SK-N-SH treated with all-trans-retinoic acid at 6 μM for 48 hours (cell line): ENCODE measurements at regions not wholly inside any gene's neighbourhood (a gene's known extent, or its start where the extent isn't known, plus 50 kb on each side); places are given as distances from the start of the nearest gene placed in this dataset.

Experiments used
- ATAC-seq: fragments of 200-7000 bp; cut with Tn5 transposase; 3 replicates; pipeline ENCODE4 v1.9.1; 2020; ENCODE audit warnings: mild to moderate bottlenecking, moderate library complexity
- ARNTL ChIP-seq: fragments of 450-650 bp; formaldehyde crosslinking; IDR thresholded peaks from 2 replicates; pipeline ENCODE4 v1.5.0; 2020; ENCODE audit warnings: low read depth, mild to moderate bottlenecking, moderate library complexity, borderline replicate concordance
- BACH2 ChIP-seq: fragments of 250-450 bp; sonication (Bioruptor Pico); IDR thresholded peaks from 2 replicates; pipeline ENCODE4 v1.9.0; 2021; ENCODE audit warnings: mild to moderate bottlenecking, borderline replicate concordance
- CSDC2 ChIP-seq: fragments of 250-450 bp; sonication (Bioruptor Pico); IDR thresholded peaks from 2 replicates; pipeline ENCODE4 v1.5.0; 2020; ENCODE audit warnings: mild to moderate bottlenecking, moderate library complexity
- ESRRG ChIP-seq: fragments of 250-450 bp; sonication (Bioruptor Pico); IDR thresholded peaks from 2 replicates; pipeline ENCODE4 v1.6.1; 2021; ENCODE audit warnings: mild to moderate bottlenecking
- GLIS3 ChIP-seq: fragments of 250-450 bp; sonication (Bioruptor Pico); IDR thresholded peaks from 2 replicates; pipeline ENCODE4 v1.5.0; 2020; ENCODE audit warnings: mild to moderate bottlenecking, moderate library complexity
- ISL1 ChIP-seq: fragments of 250-450 bp; sonication (Bioruptor Pico); IDR thresholded peaks from 2 replicates; pipeline ENCODE4 v2.1.2; 2022; ENCODE audit warnings: mild to moderate bottlenecking, moderate library complexity
- OSR1 ChIP-seq: fragments of 250-450 bp; sonication (Bioruptor Pico); IDR thresholded peaks from 2 replicates; pipeline ENCODE4 v1.8.0; 2022; ENCODE audit warnings: moderate library complexity, mild to moderate bottlenecking, inconsistent platforms
- RARB ChIP-seq: fragments of 250-450 bp; sonication (Bioruptor Pico); IDR thresholded peaks from 2 replicates; pipeline ENCODE4 v1.8.0; 2021; ENCODE audit warnings: mild to moderate bottlenecking, moderate library complexity
- SNAI2 ChIP-seq: fragments of 250-450 bp; sonication (Bioruptor Pico); IDR thresholded peaks from 2 replicates; pipeline ENCODE4 v1.5.0; 2020; ENCODE audit warnings: mild to moderate bottlenecking, moderate library complexity
- TCF4 ChIP-seq: fragments of 250-450 bp; sonication (Bioruptor Pico); IDR thresholded peaks from 2 replicates; pipeline ENCODE4 v1.8.0; 2021; ENCODE audit warnings: mild to moderate bottlenecking, moderate library complexity, borderline replicate concordance
- ZC3H10 ChIP-seq: fragments of 250-450 bp; sonication (Bioruptor Pico); IDR thresholded peaks from 2 replicates; pipeline ENCODE4 v1.5.1; 2021; ENCODE audit warnings: mild to moderate bottlenecking, moderate library complexity
- ZFP30 ChIP-seq: fragments of 450-650 bp; formaldehyde crosslinking; IDR thresholded peaks from 2 replicates; pipeline ENCODE4 v1.5.0; 2022; ENCODE audit warnings: mild to moderate bottlenecking, moderate library complexity
- ZNF565 ChIP-seq: fragments of 450-650 bp; formaldehyde crosslinking; conservative IDR thresholded peaks from 2 replicates; pipeline ENCODE4 v1.5.0; 2020; ENCODE audit warnings: low read depth, mild to moderate bottlenecking, moderate library complexity
- ZNF70 ChIP-seq: fragments of 450-650 bp; formaldehyde crosslinking; IDR thresholded peaks from 2 replicates; pipeline ENCODE4 v1.5.0; 2020; ENCODE audit warnings: mild to moderate bottlenecking, moderate library complexity
- TF ChIP-seq, protein P1 (sequence below): fragments of 250-450 bp; sonication (Bioruptor Pico); IDR thresholded peaks from 2 replicates; pipeline ENCODE4 v1.8.0; 2021; ENCODE audit warnings: low read depth, mild to moderate bottlenecking, moderate library complexity, borderline replicate concordance
- TF ChIP-seq, protein P2 (sequence below): fragments of 250-450 bp; sonication (Bioruptor Pico); IDR thresholded peaks from 2 replicates; pipeline ENCODE4 v1.8.0; 2020; ENCODE audit warnings: mild to moderate bottlenecking, moderate library complexity, borderline replicate concordance
- TF ChIP-seq, protein P3 (sequence below): fragments of 250-450 bp; sonication (Bioruptor Pico); IDR thresholded peaks from 2 replicates; pipeline ENCODE4 v1.5.1; 2021; ENCODE audit warnings: mild to moderate bottlenecking, moderate library complexity

DNA sequence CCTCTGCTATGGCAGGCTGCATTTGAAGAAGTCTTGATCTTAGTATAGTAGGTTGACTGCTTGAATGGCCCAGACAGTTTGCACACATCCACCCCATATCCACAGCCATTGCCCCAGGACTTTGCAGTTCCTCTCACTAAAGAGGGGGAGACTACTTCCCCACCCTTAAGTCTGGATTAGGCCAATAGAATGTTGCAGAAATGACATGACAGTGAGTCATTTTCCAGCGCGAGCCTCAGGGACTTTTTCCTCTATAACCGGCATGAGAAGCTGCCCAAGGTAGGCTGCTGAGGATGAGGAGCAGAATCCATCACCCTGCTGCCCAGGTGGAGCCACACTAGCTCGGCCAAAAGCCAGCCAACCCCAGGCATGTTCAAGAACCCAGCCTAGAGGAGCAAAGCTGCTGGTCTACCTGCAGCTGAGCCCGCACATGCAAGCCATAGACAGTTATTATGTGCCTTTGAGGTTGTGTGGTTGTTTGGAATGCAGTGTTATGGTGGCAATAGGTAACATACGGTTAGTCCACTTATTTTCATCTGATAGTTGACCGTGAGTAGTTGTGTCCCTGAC is 113.9 kb downstream of the TLE3 start:
- no peak for TF ChIP-seq OSR1 (CRISPR knock-in tag)
- no peak for ATAC-seq

DNA sequence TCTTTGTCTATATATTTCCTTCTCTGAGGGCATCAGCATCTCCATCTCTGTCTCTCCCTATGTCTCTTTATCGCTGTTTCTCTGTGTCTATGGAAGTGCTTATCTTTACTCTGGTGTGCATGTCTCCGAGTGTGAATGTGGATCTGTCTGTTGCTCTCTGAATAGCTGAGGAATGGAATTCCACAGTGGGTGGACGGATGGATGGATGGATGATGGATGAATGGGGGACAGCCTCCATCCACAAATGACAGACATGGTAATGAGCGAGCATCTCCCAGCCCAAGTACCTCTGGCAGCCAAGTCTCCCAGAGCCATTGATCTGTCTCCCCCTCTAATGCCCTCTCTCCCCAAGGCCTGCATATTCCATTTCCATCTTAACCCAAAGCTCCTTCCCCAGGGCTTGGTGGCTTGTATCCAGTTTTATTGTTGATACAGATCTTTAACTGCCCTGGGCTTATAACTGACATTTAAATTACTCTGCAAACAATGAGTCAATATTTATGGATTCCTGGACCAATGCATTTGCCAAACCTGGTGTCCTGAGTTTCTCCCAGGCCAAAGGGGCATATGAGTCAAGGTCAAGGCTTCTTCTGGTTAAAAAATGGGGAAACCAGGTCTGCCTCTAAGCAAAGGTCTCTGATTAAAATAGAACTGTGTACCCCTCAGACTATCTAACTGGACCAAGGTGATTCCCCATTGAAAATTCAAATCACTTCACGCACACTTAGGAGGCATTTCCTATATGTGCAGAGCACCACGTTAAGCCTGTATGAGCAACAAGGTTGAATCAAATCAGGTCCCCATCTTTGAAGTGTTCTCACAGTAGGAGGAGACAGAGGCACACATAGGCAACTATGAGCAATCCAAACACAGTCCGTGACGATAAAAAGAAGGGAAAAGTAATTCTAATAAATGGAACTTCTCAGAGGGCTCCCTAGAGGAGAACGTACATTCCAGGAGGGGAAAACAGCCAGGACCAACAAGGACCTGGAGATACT is 109.9 kb downstream of the TLE3 start:
- ATAC-seq: no peak

DNA sequence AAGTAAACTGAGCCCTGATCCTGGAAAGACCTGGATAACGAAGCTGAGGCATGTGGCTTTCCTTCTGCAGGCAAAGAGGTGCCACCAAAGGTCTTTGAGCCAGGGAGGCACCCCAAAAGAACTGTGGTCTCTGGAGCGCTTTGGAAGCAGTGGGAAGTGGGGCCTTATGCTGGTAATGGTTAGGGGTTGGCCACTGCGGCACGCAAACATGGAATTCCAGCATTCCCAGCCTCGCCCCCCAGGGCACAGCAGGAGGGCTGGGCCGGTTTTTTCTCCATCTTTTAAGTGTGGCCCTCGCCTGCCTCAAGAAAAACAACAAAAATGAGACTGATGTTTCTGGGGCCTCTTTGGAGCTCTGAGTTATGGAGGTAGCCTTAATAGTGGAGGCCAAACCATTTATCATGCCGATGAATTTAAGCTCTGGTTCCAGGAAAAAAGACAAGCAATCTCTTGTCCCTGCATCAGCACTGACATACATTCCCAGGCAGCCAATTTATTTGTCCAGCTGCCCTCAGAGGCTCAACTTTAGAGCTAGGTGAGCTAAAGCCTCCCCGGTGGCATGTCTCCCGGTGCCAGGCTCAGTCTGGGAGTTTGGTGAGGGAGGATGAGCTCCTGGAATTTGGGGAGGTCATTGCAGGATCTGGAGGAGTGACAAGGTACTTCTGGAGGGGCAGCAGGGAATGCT is 109.0 kb downstream of the TLE3 start:
- TF ChIP-seq SNAI2 (CRISPR knock-in tag) (no peak), ZNF565 (CRISPR knock-in tag) (no peak), ESRRG (CRISPR knock-in tag) (no peak), CSDC2 (CRISPR knock-in tag) (no peak), TCF4 (CRISPR knock-in tag) (no peak), RARB (CRISPR knock-in tag) (no peak), ISL1 (CRISPR knock-in tag) (no peak), ZC3H10 (CRISPR knock-in tag) (no peak), OSR1 (CRISPR knock-in tag) (no peak), ARNTL (CRISPR knock-in tag) (no peak)
- TF ChIP-seq, protein P1, sequence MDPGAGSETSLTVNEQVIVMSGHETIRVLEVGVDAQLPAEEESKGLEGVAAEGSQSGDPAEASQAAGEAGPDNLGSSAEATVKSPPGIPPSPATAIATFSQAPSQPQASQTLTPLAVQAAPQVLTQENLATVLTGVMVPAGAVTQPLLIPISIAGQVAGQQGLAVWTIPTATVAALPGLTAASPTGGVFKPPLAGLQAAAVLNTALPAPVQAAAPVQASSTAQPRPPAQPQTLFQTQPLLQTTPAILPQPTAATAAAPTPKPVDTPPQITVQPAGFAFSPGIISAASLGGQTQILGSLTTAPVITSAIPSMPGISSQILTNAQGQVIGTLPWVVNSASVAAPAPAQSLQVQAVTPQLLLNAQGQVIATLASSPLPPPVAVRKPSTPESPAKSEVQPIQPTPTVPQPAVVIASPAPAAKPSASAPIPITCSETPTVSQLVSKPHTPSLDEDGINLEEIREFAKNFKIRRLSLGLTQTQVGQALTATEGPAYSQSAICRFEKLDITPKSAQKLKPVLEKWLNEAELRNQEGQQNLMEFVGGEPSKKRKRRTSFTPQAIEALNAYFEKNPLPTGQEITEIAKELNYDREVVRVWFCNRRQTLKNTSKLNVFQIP (CRISPR knock-in tag): no peak
- TF ChIP-seq, protein P2, sequence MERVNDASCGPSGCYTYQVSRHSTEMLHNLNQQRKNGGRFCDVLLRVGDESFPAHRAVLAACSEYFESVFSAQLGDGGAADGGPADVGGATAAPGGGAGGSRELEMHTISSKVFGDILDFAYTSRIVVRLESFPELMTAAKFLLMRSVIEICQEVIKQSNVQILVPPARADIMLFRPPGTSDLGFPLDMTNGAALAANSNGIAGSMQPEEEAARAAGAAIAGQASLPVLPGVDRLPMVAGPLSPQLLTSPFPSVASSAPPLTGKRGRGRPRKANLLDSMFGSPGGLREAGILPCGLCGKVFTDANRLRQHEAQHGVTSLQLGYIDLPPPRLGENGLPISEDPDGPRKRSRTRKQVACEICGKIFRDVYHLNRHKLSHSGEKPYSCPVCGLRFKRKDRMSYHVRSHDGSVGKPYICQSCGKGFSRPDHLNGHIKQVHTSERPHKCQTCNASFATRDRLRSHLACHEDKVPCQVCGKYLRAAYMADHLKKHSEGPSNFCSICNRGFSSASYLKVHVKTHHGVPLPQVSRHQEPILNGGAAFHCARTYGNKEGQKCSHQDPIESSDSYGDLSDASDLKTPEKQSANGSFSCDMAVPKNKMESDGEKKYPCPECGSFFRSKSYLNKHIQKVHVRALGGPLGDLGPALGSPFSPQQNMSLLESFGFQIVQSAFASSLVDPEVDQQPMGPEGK (CRISPR knock-in tag): no peak
- ATAC-seq: no peak

More for the DNA sequence above, 109.9 kb downstream of the TLE3 start:
- no peak for TF ChIP-seq ZNF70

DNA sequence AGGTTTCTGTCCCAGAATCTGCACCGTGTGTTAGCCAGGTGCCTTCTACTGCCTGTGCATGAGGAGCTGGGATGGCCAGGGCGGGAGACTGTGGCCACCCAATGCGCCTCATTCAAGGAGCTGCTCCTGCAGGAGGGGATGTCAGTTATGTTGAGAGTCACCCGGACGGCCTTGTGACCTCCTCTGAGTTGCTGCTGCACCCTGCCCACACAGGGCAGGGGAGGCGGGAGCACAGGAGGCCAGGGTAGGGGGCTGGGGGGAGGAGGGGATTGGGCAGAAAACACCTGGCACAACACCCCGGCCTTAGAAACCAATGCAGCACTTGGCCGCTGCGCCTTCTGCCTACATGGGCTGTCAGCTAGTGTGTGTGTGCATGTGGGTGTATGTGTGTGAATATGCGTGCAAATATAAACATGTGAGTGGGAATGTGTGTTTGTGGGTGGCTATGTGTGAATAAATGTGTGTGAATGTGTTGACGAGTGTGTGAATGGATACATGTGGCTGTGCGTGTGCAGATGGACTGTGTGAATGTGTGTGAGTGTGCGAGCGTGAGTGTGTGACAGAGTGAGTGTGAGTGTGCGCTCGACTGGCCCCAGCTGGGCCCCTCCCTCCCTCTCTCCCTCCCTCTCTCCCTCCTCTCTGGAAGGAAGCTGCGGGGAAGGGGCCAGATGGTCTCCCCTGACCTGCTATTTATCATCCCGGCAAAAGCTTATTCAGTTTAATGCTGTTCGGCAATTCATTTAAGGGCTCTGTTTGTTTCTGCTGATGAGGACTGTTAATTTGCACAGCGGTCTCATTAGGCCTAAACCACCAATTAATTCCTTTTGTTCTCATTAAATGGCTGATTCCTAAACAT is 106.9 kb downstream of the TLE3 start:
- TF ChIP-seq, protein P3, sequence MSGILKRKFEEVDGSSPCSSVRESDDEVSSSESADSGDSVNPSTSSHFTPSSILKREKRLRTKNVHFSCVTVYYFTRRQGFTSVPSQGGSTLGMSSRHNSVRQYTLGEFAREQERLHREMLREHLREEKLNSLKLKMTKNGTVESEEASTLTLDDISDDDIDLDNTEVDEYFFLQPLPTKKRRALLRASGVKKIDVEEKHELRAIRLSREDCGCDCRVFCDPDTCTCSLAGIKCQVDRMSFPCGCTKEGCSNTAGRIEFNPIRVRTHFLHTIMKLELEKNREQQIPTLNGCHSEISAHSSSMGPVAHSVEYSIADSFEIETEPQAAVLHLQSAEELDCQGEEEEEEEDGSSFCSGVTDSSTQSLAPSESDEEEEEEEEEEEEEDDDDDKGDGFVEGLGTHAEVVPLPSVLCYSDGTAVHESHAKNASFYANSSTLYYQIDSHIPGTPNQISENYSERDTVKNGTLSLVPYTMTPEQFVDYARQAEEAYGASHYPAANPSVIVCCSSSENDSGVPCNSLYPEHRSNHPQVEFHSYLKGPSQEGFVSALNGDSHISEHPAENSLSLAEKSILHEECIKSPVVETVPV (CRISPR knock-in tag): no peak
- TF ChIP-seq RARB (CRISPR knock-in tag): no peak
- TF ChIP-seq GLIS3 (CRISPR knock-in tag): no peak
- TF ChIP-seq BACH2 (CRISPR knock-in tag): no peak
- TF ChIP-seq, protein P2 (CRISPR knock-in tag): no peak
- no peak for TF ChIP-seq SNAI2 (CRISPR knock-in tag)
- no peak for TF ChIP-seq ZFP30 (CRISPR knock-in tag)
- TF ChIP-seq ESRRG (CRISPR knock-in tag): no peak
- TF ChIP-seq ISL1 (CRISPR knock-in tag): no peak
- TF ChIP-seq ZNF565 (CRISPR knock-in tag): no peak
- no peak for TF ChIP-seq CSDC2 (CRISPR knock-in tag)
- no peak for TF ChIP-seq OSR1 (CRISPR knock-in tag)

More for the DNA sequence above, 106.9 kb downstream of the TLE3 start:
- ATAC-seq: no peak
